ENCODE measurements at regions not wholly inside any gene's neighbourhood (a gene's known extent, or its start where the extent isn't known, plus 50 kb on each side); places are given as distances from the start of the nearest gene placed in this dataset.
"Not testable (repeated sequence)": the region's sequence is repeated elsewhere in the genome, so short reads cannot be mapped to it uniquely, and the experiment has no call there.

DNA sequence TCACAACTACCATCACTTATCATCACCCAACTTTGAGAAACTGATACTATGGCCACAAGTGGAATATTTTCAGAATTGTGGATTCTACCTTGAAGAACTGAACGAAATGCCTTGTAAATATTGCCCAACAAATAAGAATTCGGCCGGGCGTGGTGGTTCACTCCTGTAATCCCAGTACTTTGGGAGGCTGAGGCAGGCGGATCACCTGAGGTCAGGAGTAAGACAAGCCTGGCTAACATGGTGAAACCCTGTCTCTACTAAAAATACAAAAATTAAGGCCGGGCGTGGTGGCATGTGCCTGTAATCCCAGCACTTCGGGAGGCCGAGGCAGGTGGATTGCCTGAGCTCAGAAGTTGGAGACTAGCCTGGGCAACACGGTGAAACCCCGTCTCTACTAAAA, 862.7 kb downstream of the ZPLD1 start:
- in situ Hi-C loops (cut with MboI; ENCODE audit: low sequenced_read_pairs) = not testable (repeated sequence)

DNA sequence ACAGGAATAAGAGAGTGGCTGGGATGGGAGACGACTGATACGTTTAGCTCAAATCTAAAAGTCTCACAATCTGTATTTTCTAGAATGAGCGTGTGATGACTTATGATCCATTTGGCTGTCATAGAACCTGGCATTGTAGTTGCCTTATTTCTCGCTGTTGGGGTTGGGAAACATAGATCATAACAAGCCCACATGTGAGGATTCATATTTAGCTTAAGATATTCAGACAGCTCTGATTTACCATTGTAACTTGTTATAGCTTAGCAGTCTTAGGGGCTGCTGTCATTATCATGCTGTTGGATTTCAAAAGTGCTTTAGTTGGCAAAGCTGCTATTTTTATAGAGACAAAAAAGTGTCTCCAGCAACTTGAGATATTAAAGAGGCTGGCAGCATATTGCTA, 871.3 kb downstream of the ZPLD1 start:
- in situ Hi-C loops (cut with MboI; ENCODE audit: low sequenced_read_pairs) = no loop called here

DNA sequence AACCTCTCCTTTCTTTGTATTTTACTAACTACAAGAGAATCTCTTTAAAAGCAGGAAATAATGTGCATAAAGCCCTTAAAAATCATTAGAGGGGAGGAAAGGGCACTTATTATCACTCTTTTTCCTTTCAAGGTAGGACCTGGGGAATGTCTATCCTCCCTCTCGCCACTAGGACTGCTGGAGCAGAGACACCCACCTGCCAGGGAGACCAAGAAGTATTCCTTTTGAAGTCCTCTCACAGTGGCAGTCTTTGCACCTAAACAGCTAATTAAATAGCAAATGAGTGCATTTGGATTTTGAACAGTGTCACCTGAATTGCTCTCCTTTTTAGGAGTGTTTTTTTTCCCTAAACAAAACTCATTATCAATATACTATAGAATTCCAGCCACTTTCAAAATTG, 874.1 kb downstream of the ZPLD1 start:
- in situ Hi-C loops (cut with MboI; ENCODE audit: low sequenced_read_pairs) = no loop called here

DNA sequence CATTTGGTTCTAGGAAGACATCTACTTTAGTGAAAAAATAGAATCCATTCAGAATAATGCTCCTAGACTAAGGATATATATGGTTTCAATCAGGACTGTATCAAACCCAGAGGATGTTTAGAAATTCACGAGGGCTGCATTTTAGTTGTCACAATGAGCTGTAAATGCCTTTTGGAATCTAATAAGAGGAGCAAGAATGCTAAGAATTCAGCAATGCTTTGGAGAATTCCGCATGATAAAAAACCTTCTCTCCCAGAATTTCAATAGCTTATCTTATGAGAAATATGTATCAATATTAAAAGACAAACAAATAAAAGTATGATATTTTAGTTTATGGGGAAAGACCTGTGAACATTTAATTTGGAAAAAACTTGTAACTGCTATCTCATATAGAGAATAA, 885.1 kb downstream of the ZPLD1 start:
- in situ Hi-C loops (cut with MboI; ENCODE audit: low sequenced_read_pairs) = no loop called here

DNA sequence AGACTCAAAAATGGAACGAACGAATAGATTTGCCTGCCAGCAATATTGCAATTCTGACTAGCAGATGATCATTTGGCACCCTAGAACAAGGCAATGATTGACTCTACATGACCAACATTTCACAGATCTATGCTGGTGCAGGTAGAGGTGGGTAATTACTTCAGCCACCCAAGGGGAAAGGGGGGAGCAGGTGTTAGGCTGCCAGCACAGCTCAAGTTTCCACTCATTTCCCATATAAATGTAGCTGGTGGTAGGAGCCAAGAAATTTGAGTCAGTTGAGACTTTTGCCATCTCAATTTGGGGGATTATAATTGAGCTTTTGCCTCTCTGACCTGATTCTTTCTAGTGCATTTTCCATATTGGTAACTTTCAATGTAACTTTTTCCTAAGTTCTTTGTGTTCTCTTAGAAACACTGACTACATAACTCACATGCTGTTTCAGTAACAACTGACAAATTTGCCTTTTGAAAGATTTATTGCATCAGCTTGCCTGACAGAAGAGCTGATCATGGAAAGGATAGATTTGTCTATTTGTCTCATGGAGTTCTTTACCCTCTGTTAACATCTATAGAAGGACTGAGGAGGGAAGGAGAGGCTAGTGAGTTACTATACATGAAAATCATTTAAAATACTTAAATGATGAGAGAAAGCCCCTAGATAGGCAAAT, 902.5 kb downstream of the ZPLD1 start:
- in situ Hi-C loops (cut with MboI; ENCODE audit: low sequenced_read_pairs) = no loop called here

DNA sequence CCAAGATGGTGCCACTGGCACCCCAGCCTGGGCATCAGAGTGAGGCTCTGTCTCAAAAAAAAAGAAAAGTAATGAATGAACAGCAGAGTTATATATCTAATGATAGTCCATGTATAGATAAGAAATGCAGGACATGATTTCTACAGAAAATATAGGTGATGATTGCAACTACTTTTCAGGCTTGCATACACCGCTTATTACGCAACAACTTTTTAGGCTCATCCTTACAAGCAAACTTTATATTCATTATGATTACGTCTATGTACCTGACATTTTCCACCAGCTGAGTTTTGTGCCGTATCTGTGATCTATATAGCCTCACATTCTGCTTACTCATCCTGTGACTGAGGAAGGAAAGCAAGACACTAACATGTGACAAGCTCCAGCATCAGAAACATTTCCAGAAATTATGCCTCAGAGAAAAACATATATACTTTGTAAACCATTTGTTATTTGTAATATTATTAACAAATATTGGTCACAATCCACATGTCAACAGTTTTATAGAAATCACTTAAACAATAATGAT, 906.3 kb downstream of the ZPLD1 start:
- in situ Hi-C loops (cut with MboI; ENCODE audit: low sequenced_read_pairs) = no loop called here

DNA sequence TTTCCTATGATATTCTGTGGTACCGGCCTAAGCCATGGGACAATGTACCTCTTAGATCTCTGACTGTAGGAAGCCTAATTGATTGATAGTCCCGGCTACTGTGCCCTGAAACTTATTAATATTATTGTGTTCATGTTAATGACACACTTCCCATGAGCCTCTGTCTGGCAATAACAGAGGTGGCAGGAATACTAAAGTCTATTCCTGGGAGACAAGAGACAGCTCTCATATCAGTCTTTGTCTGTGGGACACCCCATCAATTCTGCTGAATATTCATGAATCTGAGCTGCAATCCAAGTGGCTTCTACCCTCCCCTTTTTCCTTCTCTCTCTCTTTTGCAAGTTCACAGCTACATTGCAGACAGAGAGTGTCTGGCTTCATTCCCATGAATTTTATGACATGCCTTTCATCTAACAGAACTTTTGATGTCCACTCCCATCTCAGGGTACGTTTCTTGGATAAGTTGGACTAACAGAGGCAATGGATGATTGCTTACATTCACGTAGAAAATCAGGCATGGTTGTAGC, 907.5 kb downstream of the ZPLD1 start:
- in situ Hi-C loops (cut with MboI; ENCODE audit: low sequenced_read_pairs) = no loop called here

DNA sequence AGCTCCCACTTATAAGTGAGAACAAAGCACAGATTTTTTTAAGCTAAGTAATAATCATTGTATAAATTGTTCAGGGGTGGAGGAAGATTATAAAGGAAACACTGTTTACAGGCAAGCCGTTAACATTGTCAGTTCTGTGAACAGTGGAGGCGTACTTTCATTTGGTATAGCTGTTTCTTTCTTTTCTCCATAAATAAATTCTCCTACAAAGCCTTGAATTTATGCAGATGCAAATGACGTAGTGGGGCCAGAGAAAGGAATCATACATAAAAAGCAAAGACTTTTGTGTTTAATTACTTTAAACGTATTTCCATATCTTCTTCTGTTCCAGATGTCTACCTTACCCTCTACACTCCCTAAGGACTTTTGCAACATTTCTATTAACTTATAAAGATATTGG, 914.9 kb downstream of the ZPLD1 start:
- in situ Hi-C loops (cut with MboI; ENCODE audit: low sequenced_read_pairs) = no loop called here

DNA sequence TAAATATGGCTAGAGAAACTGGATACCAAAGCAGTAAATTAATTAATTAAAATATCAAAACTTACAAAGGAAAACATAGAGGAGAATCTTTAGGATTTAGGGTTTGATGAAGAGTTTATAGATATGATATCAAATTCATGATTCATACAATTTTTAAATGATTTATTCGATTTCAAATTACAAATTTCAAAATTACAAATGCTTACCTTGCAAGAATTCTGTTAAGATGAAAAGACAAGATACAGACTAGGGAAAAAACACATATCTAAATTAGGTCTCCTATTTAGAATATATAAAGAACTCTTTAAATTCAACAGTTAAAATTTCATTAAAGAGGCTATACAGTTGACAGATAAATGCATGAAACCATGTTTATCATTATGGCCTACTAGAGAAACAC, 930.7 kb downstream of the ZPLD1 start:
- in situ Hi-C loops (cut with MboI; ENCODE audit: low sequenced_read_pairs) = no loop called here

DNA sequence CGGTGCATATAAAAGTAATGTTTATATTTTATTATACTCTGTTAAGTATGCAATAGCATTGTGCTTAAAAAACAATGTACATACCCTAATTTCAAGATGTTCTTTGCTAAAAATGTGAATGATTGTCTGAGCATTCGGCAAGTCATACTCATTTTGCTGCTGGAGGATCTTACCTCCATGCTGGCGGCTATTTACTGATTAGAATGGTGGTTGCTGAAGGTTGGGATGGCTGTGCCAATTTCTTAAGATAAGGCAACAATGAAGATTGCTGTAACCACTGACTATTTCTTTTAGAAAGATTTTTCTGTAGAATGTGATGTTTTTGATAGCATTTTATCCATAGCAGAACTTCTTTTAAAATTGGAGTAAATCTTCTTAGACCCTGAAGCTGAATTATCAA, 932.7 kb downstream of the ZPLD1 start:
- in situ Hi-C loops (cut with MboI; ENCODE audit: low sequenced_read_pairs) = no loop called here

DNA sequence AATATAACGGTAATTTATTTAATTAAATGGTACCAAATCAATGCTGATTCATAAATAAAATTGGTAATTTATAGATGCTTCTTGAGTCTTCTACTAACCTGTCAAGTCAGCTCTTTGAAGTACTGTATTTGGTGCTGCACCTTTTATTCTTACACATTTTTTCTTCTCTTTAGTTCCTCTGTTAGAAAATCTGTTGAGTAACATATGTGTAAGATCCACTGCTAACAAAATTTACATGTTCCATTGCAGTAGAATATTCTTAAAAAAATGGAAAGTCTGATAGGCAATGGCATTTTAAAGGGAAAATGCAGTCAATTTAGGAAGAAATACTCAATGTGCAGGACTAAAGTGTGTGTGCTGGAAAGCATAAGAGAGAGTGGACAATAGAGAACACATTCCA, 936.6 kb downstream of the ZPLD1 start:
- in situ Hi-C loops (cut with MboI; ENCODE audit: low sequenced_read_pairs) = no loop called here

DNA sequence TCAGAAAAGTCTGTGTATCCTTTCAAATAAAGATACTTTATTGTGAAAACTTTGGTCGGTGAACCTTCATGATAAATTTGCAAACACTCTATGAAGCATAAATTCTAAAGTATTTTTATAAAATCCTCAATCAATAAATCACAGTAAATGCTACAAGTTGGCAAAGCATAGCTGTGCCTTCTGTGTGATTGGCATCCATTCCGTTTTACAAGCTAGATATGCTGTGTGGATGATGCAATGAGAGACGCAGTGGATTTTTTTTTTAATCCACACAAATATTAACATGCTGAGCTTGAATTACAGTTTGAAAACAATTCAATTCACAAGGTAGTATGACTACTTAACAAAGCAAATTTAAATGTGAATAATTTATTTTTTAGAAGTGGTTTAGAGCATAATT, 937.2 kb downstream of the ZPLD1 start:
- in situ Hi-C loops (cut with MboI; ENCODE audit: low sequenced_read_pairs) = no loop called here

DNA sequence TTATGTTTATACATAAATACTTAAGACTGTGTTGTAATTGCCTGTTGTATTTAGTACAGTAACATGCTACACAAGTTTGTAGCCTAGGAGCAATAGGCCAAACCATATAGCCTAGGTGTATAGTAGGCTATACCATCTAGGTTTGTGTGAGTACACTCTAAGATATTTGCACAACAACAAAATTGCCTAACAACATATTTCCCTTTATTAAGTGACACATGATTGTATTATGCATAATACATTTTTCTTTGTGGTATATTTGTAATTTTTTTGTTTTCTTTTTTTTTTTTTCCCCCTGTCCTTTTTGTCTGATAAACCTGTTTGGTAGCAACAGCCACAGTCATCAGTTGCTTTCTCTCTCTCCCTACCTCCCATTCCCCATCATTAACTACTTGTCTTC, 945.6 kb downstream of the ZPLD1 start:
- in situ Hi-C loops (cut with MboI; ENCODE audit: low sequenced_read_pairs) = no loop called here

DNA sequence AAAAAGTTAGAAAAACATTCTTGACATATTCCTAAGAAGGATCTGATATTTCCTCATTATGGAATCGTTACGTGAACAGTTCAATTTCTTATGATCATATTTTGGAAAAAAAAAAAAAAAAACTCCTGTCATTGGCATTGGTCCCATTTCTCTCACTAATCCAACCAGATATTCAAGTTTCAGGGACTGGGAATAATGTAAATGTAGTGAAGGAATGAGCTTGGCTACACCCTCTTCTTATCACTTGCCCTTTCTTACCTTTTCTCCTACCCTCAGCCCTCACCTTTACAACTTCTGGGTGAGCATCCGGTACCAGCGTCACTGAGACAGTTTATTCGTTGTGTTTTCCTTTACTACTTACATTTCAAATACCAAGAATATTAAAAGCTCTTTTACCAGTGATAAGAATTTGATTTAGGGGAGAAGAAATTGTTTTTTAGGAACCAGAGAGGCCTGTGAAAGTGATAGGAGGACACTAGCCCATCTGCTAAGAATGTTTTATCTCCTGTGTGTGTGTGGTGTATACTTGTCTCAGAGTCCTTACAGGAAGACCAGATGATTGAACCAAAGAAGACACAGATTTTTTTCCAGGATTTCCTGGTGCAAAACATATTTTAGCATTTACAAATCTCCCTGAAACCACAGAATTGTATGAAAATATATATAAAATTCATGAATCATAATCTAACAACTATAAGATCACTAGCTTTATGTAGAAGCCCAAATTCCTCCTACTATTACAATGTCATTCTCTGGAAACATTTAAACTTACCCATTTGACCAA, 946.7 kb downstream of the ZPLD1 start:
- in situ Hi-C loops (cut with MboI; ENCODE audit: low sequenced_read_pairs) = no loop called here

DNA sequence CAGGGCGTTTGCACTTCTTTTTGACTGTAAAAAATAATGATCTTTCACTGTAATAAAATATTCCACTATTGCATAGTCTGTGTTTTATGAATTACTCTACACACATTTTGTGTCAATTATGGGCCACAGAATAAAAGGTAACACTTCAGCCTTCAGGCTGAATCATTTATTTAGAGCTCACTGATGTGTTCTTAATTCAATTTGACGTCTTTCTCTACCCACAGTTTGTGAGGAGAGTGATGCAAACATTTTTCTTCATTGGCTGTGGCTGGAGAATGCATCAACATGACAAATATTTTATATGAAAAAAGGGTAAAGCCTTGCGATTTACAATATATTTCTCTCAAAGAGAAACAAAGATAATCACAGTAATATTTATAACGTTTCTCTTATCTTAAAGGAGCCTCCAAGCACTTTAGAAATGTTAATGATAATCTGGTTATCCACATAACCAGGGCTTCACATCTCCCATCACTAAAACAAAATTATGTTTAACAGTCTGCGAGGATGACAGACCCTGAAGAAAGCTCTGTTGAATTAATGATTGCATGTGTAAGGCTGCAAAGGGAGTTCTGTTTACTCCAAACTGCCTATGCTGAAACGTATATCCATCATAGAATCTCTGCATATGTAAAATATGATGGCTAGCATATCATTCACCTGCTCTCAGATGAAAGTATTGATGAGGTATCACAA, 951.3 kb downstream of the ZPLD1 start:
- in situ Hi-C loops (cut with MboI; ENCODE audit: low sequenced_read_pairs) = no loop called here

DNA sequence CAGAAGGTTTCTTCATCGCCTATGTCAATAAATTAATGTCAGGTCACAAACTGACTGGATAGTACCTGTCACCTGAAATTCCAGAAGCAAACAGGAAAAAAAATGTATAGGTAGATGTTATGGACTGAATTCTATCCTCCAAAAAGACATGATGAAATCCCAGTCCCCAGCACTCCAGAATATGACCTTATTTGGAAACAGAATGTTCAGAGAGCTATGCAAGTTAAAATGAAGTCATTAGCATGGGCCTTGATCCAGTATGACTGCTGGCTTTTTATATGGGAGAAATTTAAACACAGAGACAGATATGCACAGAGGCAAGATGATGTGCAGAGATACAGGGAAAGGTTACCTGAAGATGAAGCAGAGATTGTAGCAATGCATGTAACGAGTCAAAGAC, 953.4 kb downstream of the ZPLD1 start:
- in situ Hi-C loops (cut with MboI; ENCODE audit: low sequenced_read_pairs) = no loop called here

DNA sequence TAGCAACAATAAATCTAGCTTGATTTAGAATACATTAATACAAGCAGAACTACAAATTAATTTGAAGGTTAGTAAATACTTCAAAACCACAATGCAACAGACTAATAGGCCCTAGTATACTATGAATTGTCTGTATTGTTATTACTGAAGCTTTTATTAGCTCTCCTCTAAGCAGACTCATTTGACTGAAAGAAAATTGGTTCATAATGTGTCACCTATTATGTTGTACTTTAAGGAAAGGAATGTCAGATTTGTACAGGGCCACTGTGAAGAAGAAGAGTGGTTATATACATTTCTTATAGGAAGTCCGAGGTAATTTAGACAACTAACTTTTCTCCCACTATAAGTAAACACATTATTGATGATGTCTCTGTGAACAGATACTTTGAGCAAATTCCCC, 954.5 kb downstream of the ZPLD1 start:
- in situ Hi-C loops (cut with MboI; ENCODE audit: low sequenced_read_pairs) = no loop called here

DNA sequence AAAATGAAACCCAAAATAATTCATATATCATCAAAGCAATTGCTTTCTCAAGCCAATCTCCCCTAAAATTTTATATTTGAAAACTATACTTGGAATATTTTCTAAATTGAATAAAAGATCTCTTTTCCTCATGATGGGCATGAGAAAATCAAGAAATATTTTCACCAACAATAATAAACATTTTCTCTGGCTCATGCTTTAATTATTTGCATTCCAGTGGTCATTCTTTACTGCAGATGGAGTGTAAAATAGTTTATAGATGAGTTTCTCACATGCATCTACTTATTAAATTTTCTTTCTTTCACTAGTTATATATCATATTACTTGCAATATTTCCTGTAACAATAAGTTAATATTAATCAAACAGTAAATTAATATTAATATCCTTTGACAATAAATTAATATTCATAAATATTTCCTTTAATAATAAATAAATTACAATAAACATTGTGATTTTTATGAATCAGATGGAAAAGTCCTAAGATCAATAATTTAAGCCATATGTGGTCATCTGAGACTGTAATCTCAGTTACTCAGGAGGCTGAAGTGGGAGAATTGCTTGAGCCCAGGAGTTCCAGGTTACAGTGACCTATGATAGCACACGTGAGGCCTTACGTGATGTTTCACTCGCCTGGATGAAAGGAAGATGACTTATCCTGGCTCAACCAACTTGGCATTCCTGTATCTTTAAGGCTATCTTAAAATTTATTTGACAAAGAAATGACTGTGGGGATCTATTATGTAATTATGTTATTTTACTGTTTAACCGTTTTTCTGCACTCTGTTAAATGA, 958.8 kb downstream of the ZPLD1 start:
- in situ Hi-C loops (cut with MboI; ENCODE audit: low sequenced_read_pairs) = no loop called here

DNA sequence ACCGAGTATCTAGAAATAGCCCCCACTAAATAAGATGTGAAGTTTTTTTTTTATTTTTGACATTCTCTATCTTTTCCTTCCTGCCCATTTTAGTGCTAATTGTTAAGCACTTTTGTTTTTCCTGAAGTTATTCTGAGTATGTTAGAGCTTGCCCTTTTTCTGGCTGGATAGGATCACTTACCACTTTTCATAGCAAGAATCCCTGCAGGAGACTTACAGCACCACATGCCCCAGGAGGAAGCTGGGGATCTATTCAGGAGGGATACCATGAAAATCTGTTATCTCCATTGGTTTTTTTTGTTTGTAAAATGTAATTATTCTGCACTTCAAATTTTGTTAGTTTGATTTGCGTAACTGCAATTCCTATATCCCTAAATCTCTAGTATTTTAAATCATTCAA, 968.4 kb downstream of the ZPLD1 start:
- in situ Hi-C loops (cut with MboI; ENCODE audit: low sequenced_read_pairs) = no loop called here

DNA sequence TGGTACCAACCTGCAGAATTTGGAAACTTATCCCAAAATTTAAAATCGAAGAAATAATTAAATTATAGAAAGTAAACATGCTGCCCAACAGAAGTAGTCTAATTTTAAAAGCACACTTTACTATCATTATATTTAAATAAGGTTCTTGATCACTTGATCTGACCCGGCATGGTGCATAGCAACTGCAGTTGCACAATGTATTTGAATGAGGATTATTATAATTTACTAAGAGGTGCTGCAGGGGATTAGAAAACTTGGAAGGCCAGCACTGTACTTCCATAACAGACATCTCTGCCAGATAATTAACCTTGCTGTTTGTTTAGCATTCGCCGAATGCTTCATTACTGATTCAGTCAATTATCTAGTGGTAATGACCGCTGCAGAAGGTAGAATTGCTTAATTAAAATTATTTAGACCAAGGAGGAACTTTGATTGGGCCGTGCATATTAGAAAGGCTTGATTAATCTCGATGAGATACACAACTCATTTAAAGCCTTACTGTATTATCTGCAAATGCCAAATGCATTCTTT, 971.6 kb downstream of the ZPLD1 start:
- in situ Hi-C loops (cut with MboI; ENCODE audit: low sequenced_read_pairs) = no loop called here

DNA sequence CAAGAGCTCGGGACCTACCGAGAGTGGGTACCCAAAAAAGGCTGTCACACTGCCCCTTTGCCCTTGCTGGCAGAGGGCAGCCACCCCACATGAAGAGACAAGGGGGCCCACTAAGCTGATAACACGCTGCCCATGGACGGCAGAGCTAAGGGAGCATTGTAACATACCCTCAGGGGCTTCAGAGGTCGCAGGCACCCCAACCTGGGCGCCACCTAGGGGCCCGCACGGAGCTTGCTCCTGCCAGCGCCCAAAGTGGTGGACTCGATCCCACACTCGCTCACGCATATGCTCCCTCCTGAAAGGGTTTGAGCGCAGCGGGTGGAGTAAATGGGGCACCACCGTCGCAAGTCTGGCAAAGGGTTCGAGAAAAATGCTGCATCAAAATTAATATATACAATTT, 975.4 kb downstream of the ZPLD1 start:
- in situ Hi-C loops (cut with MboI; ENCODE audit: low sequenced_read_pairs) = no loop called here
